ENCODE measurements at regions not wholly inside any gene's neighbourhood (a gene's known extent, or its start where the extent isn't known, plus 50 kb on each side); places are given as distances from the start of the nearest gene placed in this dataset.

- no peaks in the 10 kb centered on the region for H3K9me3 ChIP-seq
- no peaks in the 10 kb centered on the region for H3K36me3 ChIP-seq
- intact Hi-C loops (cut with DNase I): no loop called here
- H3K4me3 ChIP-seq: no peak overlapping the region
- no peak for DNase-seq
- ATAC-seq: no peak
- TF ChIP-seq, protein P1, sequence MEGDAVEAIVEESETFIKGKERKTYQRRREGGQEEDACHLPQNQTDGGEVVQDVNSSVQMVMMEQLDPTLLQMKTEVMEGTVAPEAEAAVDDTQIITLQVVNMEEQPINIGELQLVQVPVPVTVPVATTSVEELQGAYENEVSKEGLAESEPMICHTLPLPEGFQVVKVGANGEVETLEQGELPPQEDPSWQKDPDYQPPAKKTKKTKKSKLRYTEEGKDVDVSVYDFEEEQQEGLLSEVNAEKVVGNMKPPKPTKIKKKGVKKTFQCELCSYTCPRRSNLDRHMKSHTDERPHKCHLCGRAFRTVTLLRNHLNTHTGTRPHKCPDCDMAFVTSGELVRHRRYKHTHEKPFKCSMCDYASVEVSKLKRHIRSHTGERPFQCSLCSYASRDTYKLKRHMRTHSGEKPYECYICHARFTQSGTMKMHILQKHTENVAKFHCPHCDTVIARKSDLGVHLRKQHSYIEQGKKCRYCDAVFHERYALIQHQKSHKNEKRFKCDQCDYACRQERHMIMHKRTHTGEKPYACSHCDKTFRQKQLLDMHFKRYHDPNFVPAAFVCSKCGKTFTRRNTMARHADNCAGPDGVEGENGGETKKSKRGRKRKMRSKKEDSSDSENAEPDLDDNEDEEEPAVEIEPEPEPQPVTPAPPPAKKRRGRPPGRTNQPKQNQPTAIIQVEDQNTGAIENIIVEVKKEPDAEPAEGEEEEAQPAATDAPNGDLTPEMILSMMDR (IDR thresholded peaks at IDR 0.05): no peak
- H3K4me1 ChIP-seq: no peaks in the 10 kb centered on the region
- no peak overlapping the region for H3K27ac ChIP-seq
- H3K27me3 ChIP-seq (ENCODE audit: low read depth): no peaks in the 10 kb centered on the region
Measured at GRCh38 chr16:13543850-13544249, 376.1 kb upstream of the ERCC4 start.

GRCh38 chr16:13545271-13545670 is 374.7 kb upstream of the ERCC4 start:
- intact Hi-C loops (cut with DNase I): no loop called here
- DNase-seq (no peak), ATAC-seq (no peak)
- Histone ChIP-seq H3K9me3 (no peaks in the 10 kb centered on the region), H3K27ac (no peak overlapping the region), H3K4me3 (no peak overlapping the region), H3K4me1 (no peaks in the 10 kb centered on the region), H3K27me3 (ENCODE audit: low read depth) (no peaks in the 10 kb centered on the region), H3K36me3 (no peaks in the 10 kb centered on the region)
- TF ChIP-seq, protein P1 (IDR thresholded peaks at IDR 0.05): no peak

GRCh38 chr16:13550254-13550653 is 369.7 kb upstream of the ERCC4 start:
- Histone ChIP-seq H3K27me3 (ENCODE audit: low read depth) (no peaks in the 10 kb centered on the region), H3K4me3 (no peak overlapping the region), H3K36me3 (no peaks in the 10 kb centered on the region), H3K27ac (no peak overlapping the region), H3K4me1 (no peaks in the 10 kb centered on the region), H3K9me3 (no peaks in the 10 kb centered on the region)
- TF ChIP-seq, protein P1 (IDR thresholded peaks at IDR 0.05): no peak
- intact Hi-C loops (cut with DNase I): no loop called here
- ATAC-seq: no peak
- no peak for DNase-seq

GRCh38 chr16:13552062-13552959 is 367.6 kb upstream of the ERCC4 start:
- no peak for ATAC-seq
- TF ChIP-seq, protein P1 (IDR thresholded peaks at IDR 0.05): no peak

DNA sequence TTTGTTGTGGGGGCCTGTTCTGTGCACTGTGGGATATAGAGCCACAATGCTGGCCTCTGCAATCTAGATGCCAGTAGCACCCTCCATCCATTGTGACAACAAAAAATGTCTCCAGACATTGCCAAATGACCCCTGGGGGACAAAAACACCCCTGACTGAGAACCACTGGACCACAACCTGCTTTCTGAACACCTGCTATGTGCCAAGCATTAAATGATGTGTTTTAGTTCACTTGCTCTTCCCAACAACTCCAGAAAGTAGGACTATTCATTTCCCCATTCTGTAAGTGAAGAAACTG is 367.0 kb upstream of the ERCC4 start:
- no peak for ATAC-seq
- Histone ChIP-seq H3K4me3 (no peak overlapping the region), H3K27ac (no peak overlapping the region), H3K27me3 (ENCODE audit: low read depth) (no peaks in the 10 kb centered on the region), H3K4me1 (no peaks in the 10 kb centered on the region), H3K9me3 (no peaks in the 10 kb centered on the region), H3K36me3 (no peaks in the 10 kb centered on the region)
- intact Hi-C loops (cut with DNase I): no loop called here
- no peak for DNase-seq
- TF ChIP-seq, protein P1 (IDR thresholded peaks at IDR 0.05): no peak

More at GRCh38 chr16:13552062-13552959, 367.6 kb upstream of the ERCC4 start:
- no peak overlapping the region for H3K27ac ChIP-seq
- no peaks in the 10 kb centered on the region for H3K4me1 ChIP-seq
- no peak for DNase-seq
- no peaks in the 10 kb centered on the region for H3K36me3 ChIP-seq
- no peak overlapping the region for H3K4me3 ChIP-seq
- no peaks in the 10 kb centered on the region for H3K9me3 ChIP-seq
- intact Hi-C loops (cut with DNase I): no loop called here
- H3K27me3 ChIP-seq (ENCODE audit: low read depth): no peaks in the 10 kb centered on the region
